HL-60 (cell line): ENCODE measurements at regions not wholly inside any gene's neighbourhood (a gene's known extent, or its start where the extent isn't known, plus 50 kb on each side); places are given as distances from the start of the nearest gene placed in this dataset.

Source experiments
- DNase-seq, 2 experiments: peaks; one replicate each; pipeline ENCODE4 v3.0.0-alpha.2; 2010 to 2020; ENCODE audit warnings: low read depth in 1 of 2, low spot score in 1 of 2
- H3K27ac ChIP-seq: fragments of 250-450 bp; sonication (Bioruptor Pico); replicated peaks from 2 replicates; pipeline ENCODE4 v1.5.1; 2020; ENCODE audit warnings: mild to moderate bottlenecking, moderate library complexity
- H3K27me3 ChIP-seq: fragments of 250-450 bp; sonication (Bioruptor Pico); 2 replicates; pipeline ENCODE4 v1.5.1; 2021; ENCODE audit warnings: mild to moderate bottlenecking, moderate library complexity; ENCODE audit not compliant: insufficient read depth, poor library complexity, severe bottlenecking
- H3K4me3 ChIP-seq: replicated peaks from 2 replicates; pipeline ENCODE4 v1.5.1; 2011; ENCODE audit warnings: mild to moderate bottlenecking, control low read depth, low read length; ENCODE audit not compliant: insufficient read depth
- CTCF ChIP-seq: IDR thresholded peaks from one replicate; pipeline ENCODE4 v1.5.1; 2011; ENCODE audit warnings: low read length, control low read depth, inconsistent platforms; ENCODE audit not compliant: insufficient read depth
- GABPA ChIP-seq: IDR thresholded peaks from 2 replicates; pipeline ENCODE4 v1.6.1; 2012; ENCODE audit warnings: low read depth
- POLR2AphosphoS5 ChIP-seq: IDR thresholded peaks from 2 replicates; pipeline ENCODE4 v1.6.1; 2012; ENCODE audit warnings: low read depth
- REST ChIP-seq: IDR thresholded peaks from 2 replicates; pipeline ENCODE4 v1.6.1; 2012; ENCODE audit warnings: low read depth; ENCODE audit not compliant: insufficient replicate concordance
- SPI1 ChIP-seq: IDR thresholded peaks from 2 replicates; pipeline ENCODE4 v1.6.1; 2012; ENCODE audit warnings: low read depth, mild to moderate bottlenecking, borderline replicate concordance

- TF ChIP-seq CTCF (no peak), GABPA (no peak; the same call in 1 of the 2 replicates), REST (no peak), POLR2AphosphoS5 (no peak), SPI1 (no peak)
- DNase-seq: no peak
- Histone ChIP-seq H3K4me3 (no peak overlapping the region), H3K27me3 (no peaks in the 10 kb centered on the region), H3K27ac (peak overlapping the region; percentile 93)
These were observed 325.4 kb downstream of the SEC14L1 start for GRCh38 chr17:77466140-77466539.

- peak overlapping the region; percentile 93 for H3K27ac ChIP-seq
- TF ChIP-seq GABPA (no peak), POLR2AphosphoS5 (no peak), SPI1 (no peak), CTCF (no peak), REST (no peak)
- no peaks in the 10 kb centered on the region for H3K27me3 ChIP-seq
- no peak overlapping the region for H3K4me3 ChIP-seq
- DNase-seq: no peak
These were observed 325.9 kb downstream of the SEC14L1 start for GRCh38 chr17:77466596-77467223.

GRCh38 chr17:77467521-77467920, 326.8 kb downstream of the SEC14L1 start:
- no peak overlapping the region for H3K27ac ChIP-seq

More at GRCh38 chr17:77467521-77467920, 326.8 kb downstream of the SEC14L1 start:
- H3K4me3 ChIP-seq: no peak overlapping the region
- no peak for TF ChIP-seq POLR2AphosphoS5
- no peak for TF ChIP-seq CTCF
- no peak for TF ChIP-seq GABPA
- TF ChIP-seq SPI1: no peak
- no peak for TF ChIP-seq REST
- no peaks in the 10 kb centered on the region for H3K27me3 ChIP-seq
- DNase-seq: no peak
